ENCODE measurements at regions not wholly inside any gene's neighbourhood (a gene's known extent, or its start where the extent isn't known, plus 50 kb on each side); places are given as distances from the start of the nearest gene placed in this dataset.
A peak's percentile ranks its signal among the peaks of the same experiment; 100 is the strongest.

- WGBS, 2 donors, result 76 to 80% methylated on average over 4 of the region's 4 CpGs
- Histone ChIP-seq H3K27me3 (no peaks in the 10 kb centered on the region), H3K36me3 (ENCODE audit: low read depth, missing control alignments) (no peaks in the 10 kb centered on the region), H3K4me3 (no peak overlapping the region), H3K4me1 (no peaks in the 10 kb centered on the region), H3K27ac (no peak overlapping the region), H3K9me3 (no peaks in the 10 kb centered on the region)
- no peak for TF ChIP-seq CTCF (IDR thresholded peaks at IDR 0.05)
- no peak for TF ChIP-seq POLR2A (IDR thresholded peaks at IDR 0.05)
- no peak for DNase-seq
- intact Hi-C loops (cut with DNase I; ENCODE audit: low total_unique reads), result no loop called here
Observed at GRCh38 chr10:107665459-107665858, 501.0 kb upstream of the SORCS1 start.

GRCh38 chr10:107657851-107658250, 493.3 kb upstream of the SORCS1 start:
- no peak for DNase-seq
- intact Hi-C loops (cut with DNase I; ENCODE audit: low total_unique reads), result no loop called here
- 69 to 85% methylated on average over 3 of the region's 3 CpGs for WGBS, 2 donors
- no peaks in the 10 kb centered on the region for H3K9me3 ChIP-seq
- H3K27me3 ChIP-seq, result no peaks in the 10 kb centered on the region
- H3K27ac ChIP-seq, result no peak overlapping the region
- H3K4me3 ChIP-seq, result no peak overlapping the region
- no peaks in the 10 kb centered on the region for H3K4me1 ChIP-seq
- no peaks in the 10 kb centered on the region for H3K36me3 ChIP-seq (ENCODE audit: low read depth, missing control alignments)
- TF ChIP-seq POLR2A (IDR thresholded peaks at IDR 0.05) (no peak), CTCF (IDR thresholded peaks at IDR 0.05) (no peak)

DNA sequence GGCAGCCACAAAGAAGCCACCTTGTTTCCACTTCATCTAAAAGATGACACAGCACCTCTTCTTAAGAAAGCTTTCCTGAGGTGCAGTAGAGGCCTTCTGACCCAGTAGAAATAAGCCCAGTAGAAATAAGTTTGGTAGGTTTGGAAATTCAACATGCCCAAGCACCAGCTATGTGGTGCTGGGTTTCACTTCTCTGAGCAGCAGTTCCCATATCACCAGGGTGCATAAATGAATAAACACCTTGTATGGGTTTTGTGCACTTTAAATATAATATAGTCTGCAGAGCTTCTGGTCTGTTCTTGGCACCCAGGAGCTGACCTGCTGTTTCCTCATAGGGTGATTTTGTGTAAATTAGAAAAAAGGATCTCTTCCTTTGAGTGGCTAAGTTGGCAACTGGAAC, 492.4 kb upstream of the SORCS1 start:
- H3K36me3 ChIP-seq (ENCODE audit: low read depth, missing control alignments), result no peaks in the 10 kb centered on the region
- H3K4me1 ChIP-seq, result no peaks in the 10 kb centered on the region
- no peak overlapping the region for H3K27ac ChIP-seq
- H3K27me3 ChIP-seq, result no peaks in the 10 kb centered on the region
- no peak for TF ChIP-seq POLR2A (IDR thresholded peaks at IDR 0.05)
- TF ChIP-seq CTCF (IDR thresholded peaks at IDR 0.05), result no peak
- no peaks in the 10 kb centered on the region for H3K9me3 ChIP-seq
- intact Hi-C loops (cut with DNase I; ENCODE audit: low total_unique reads), result no loop called here
- H3K4me3 ChIP-seq, result no peak overlapping the region
- no peak for DNase-seq

GRCh38 chr10:107653832-107654287, 489.4 kb upstream of the SORCS1 start:
- peak overlapping the region in 1 of 2 donors; percentile 2 for H3K4me3 ChIP-seq
- WGBS, 2 donors, result 37 to 42% methylated on average over 5 of the region's 5 CpGs
- no peaks in the 10 kb centered on the region for H3K4me1 ChIP-seq
- TF ChIP-seq POLR2A (IDR thresholded peaks at IDR 0.05), result no peak
- no peaks in the 10 kb centered on the region for H3K36me3 ChIP-seq (ENCODE audit: low read depth, missing control alignments)
- no peak overlapping the region for H3K27ac ChIP-seq
- peak; percentile 16 for DNase-seq
- H3K27me3 ChIP-seq, result no peaks in the 10 kb centered on the region
- intact Hi-C loops (cut with DNase I; ENCODE audit: low total_unique reads), result no loop called here
- H3K9me3 ChIP-seq, result no peaks in the 10 kb centered on the region

- Histone ChIP-seq H3K9me3 (no peaks in the 10 kb centered on the region), H3K4me1 (no peaks in the 10 kb centered on the region), H3K27me3 (no peaks in the 10 kb centered on the region), H3K4me3 (no peak overlapping the region), H3K36me3 (ENCODE audit: low read depth, missing control alignments) (no peaks in the 10 kb centered on the region), H3K27ac (no peak overlapping the region)
- no peak for TF ChIP-seq CTCF (IDR thresholded peaks at IDR 0.05)
- no peak for TF ChIP-seq POLR2A (IDR thresholded peaks at IDR 0.05)
- DNase-seq, result no peak
- intact Hi-C loops (cut with DNase I; ENCODE audit: low total_unique reads), result no loop called here
Observed at GRCh38 chr10:107650939-107651338, 486.4 kb upstream of the SORCS1 start.

Data from testis (tissue), 2 donors.